Endothelial cell of umbilical vein (primary cell): ENCODE measurements at regions not wholly inside any gene's neighbourhood (a gene's known extent, or its start where the extent isn't known, plus 50 kb on each side); places are given as distances from the start of the nearest gene placed in this dataset.

Experiments used
- BruUV-seq: library from RNA; stranded (reverse); fragments of 400-500 nt; replicated peaks from 2 replicates; lab custom pipeline; 2021; lab: Mats Ljungman, UMichigan
- CTCF ChIA-PET: fragments of 300-600, 350-600 bp; sonication (Branson Sonifier 250); formaldehyde crosslinking; loops from one replicate; lab custom pipeline; 2021; ENCODE audit warnings: antibody characterized with exemption, inconsistent platforms; lab: Charles Lee
- POLR2A ChIA-PET: fragments of 300-600, 350-600 bp; sonication (Branson Sonifier 250); formaldehyde crosslinking; loops from one replicate; lab custom pipeline; 2021; ENCODE audit warnings: antibody characterized with exemption, inconsistent platforms; lab: Charles Lee
- DNase-seq: peaks from one replicate; pipeline ENCODE4 v3.0.0-alpha.2; 2011; ENCODE audit warnings: low read depth, low spot score
- FAIRE-seq: peaks from 2 replicates; lab custom pipeline; 2011; peaks lifted over from hg19 to GRCh38; lab: Jason Lieb, UNC
- H2AFZ ChIP-seq: 2 replicates; pipeline ENCODE4 v1.6.0; 2012; ENCODE audit warnings: low read depth, low read length, control low read depth, inconsistent platforms
- H3K27ac ChIP-seq: 2 replicates; pipeline ENCODE4 v1.5.1; 2011; ENCODE audit warnings: low read depth, mild to moderate bottlenecking, control low read depth, low read length, moderate library complexity; ENCODE audit not compliant: insufficient read depth
- H3K27me3 ChIP-seq, 2 experiments: 2 replicates each; pipeline versions ENCODE4 v1.6.0 to v1.6.1; 2011; ENCODE audit warnings: low read length in 2 of 2, mixed read lengths in 1 of 2; ENCODE audit not compliant: control insufficient read depth in 2 of 2, insufficient read depth in 2 of 2
- H3K36me3 ChIP-seq, 2 experiments: 2 replicates in 1 of 2; 3 replicates in 1 of 2; pipeline ENCODE4 v1.5.1; 2011; ENCODE audit warnings: low read length in 2 of 2, mild to moderate bottlenecking in 1 of 2, moderate library complexity in 1 of 2; ENCODE audit not compliant: control insufficient read depth in 2 of 2, insufficient read depth in 2 of 2; ENCODE audit errors: extremely low read depth in 1 of 2
- H3K4me1 ChIP-seq: 3 replicates; pipeline ENCODE4 v1.5.1; 2011; ENCODE audit warnings: mild to moderate bottlenecking, low read length; ENCODE audit not compliant: control insufficient read depth, insufficient read depth; ENCODE audit errors: extremely low read depth
- H3K4me2 ChIP-seq: 2 replicates; pipeline ENCODE4 v1.6.1; 2011; ENCODE audit warnings: low read length, control low read depth, mixed read lengths; ENCODE audit not compliant: insufficient read depth
- H3K4me3 ChIP-seq, 3 experiments: fragments of 200-600 bp in 1 of 3; sonication (generic), shearing (Covaris generic) in 1 of 3; replicated peaks in 1 of 3; 2 replicates each; pipeline ENCODE4 v1.5.1; 2011 to 2016; ENCODE audit warnings: control low read depth in 3 of 3, low read length in 3 of 3, mild to moderate bottlenecking in 2 of 3, inconsistent platforms in 1 of 3, low read depth in 1 of 3, moderate library complexity in 1 of 3; ENCODE audit not compliant: insufficient read depth in 1 of 3
- H3K79me2 ChIP-seq: 2 replicates; pipeline ENCODE4 v1.6.0; 2012; ENCODE audit warnings: low read length, inconsistent platforms; ENCODE audit not compliant: control insufficient read depth, insufficient read depth
- H3K9ac ChIP-seq: replicated peaks from 2 replicates; pipeline ENCODE3; 2011; ENCODE audit warnings: low read length, control low read depth; ENCODE audit not compliant: insufficient read depth; ENCODE audit errors: extremely low read depth
- H3K9me1 ChIP-seq: replicated peaks from 3 replicates; pipeline ENCODE4 v1.6.0; 2011; ENCODE audit warnings: mild to moderate bottlenecking, low read length; ENCODE audit not compliant: control insufficient read depth, insufficient read depth; ENCODE audit errors: extremely low read depth
- H3K9me3 ChIP-seq: replicated peaks from 2 replicates; pipeline ENCODE4 v1.5.1; 2012; ENCODE audit warnings: low read length, inconsistent platforms; ENCODE audit not compliant: control insufficient read depth, insufficient read depth
- H4K20me1 ChIP-seq: replicated peaks from 2 replicates; pipeline ENCODE3; 2011; ENCODE audit warnings: mild to moderate bottlenecking, low read length; ENCODE audit not compliant: control insufficient read depth, insufficient read depth; ENCODE audit errors: extremely low read depth
- EZH2 ChIP-seq: IDR thresholded peaks from 2 replicates; pipeline ENCODE4 v1.6.1; 2012; ENCODE audit warnings: borderline replicate concordance, low read depth, mild to moderate bottlenecking, moderate library complexity, low read length, inconsistent platforms; ENCODE audit not compliant: severe bottlenecking
- FOS ChIP-seq: IDR thresholded peaks from 2 replicates; pipeline ENCODE4 v1.6.1; 2011; ENCODE audit warnings: mild to moderate bottlenecking, low read length, moderate library complexity, borderline replicate concordance; ENCODE audit not compliant: insufficient read depth
- GATA2 ChIP-seq: IDR thresholded peaks from 2 replicates; pipeline ENCODE4 v1.7.0; 2011; ENCODE audit warnings: low read depth, mild to moderate bottlenecking, moderate library complexity, mixed read lengths, low read length; ENCODE audit not compliant: insufficient read length, insufficient read depth
- JUN ChIP-seq: IDR thresholded peaks from 2 replicates; pipeline ENCODE4 v1.6.1; 2011; ENCODE audit warnings: borderline replicate concordance, low read depth; ENCODE audit not compliant: insufficient read length, insufficient read depth
- MYC ChIP-seq: IDR thresholded peaks from one replicate; pipeline ENCODE4 v1.6.1; 2011; ENCODE audit warnings: mild to moderate bottlenecking, low read depth, low read length
- POLR2A ChIP-seq: IDR thresholded peaks from 2 replicates; pipeline ENCODE4 v1.6.1; 2012; ENCODE audit warnings: low read depth, mild to moderate bottlenecking, control low read depth, low read length
- POLR2AphosphoS5 ChIP-seq: IDR thresholded peaks from 2 replicates; pipeline ENCODE4 v1.6.1; 2012; ENCODE audit warnings: low read depth, mild to moderate bottlenecking, control low read depth, low read length, moderate library complexity; ENCODE audit not compliant: insufficient read depth
- dilution Hi-C: fragments of 300-500 bp; cut with MboI; formaldehyde crosslinking; loops from one replicate; pipeline ENCODE4 v1.15.0; 2019; ENCODE audit warnings: low sequenced_read_pairs; ENCODE audit not compliant: extremely low pct_ligation_motif_present
- intact Hi-C: fragments of 100-400 bp; cut with micrococcal nuclease; formaldehyde crosslinking; loops from one replicate; pipeline ENCODE4 v1.10.0; 2022
- TF ChIP-seq, protein P1 (sequence below), 2 donors: IDR thresholded peaks; 1 replicate in 1 of 2; 2 replicates in 1 of 2; pipeline ENCODE4 v1.5.1; 2011; ENCODE audit warnings: low read length in 2 of 2, mild to moderate bottlenecking in 2 of 2, moderate library complexity in 2 of 2, control low read depth in 1 of 2, inconsistent platforms in 1 of 2, low read depth in 1 of 2; ENCODE audit not compliant: insufficient read depth in 1 of 2; ENCODE audit errors: extremely low read depth in 1 of 2
- TF ChIP-seq, protein P2 (sequence below): IDR thresholded peaks from 2 replicates; pipeline ENCODE4 v1.6.1; 2011; ENCODE audit not compliant: insufficient read depth, insufficient read length

DNA sequence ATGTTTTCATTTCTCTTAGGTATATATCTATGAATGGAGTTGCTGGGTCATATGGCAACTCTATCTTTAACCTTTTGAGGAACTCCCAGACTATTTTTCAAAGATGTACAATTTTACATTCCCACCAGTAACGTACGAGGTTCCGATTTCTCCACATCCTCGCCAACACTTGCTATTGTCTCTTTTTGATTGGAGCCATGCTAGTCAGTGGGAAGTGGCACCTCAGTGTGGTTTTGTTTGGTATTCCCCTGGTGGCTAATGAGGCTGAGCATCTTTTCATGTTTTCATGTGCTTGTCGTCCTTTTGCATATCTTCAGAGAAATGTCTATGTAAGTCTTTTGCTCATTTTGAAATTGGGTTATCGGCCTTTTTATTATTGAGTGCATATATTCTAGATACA, 178.6 kb upstream of the EXOC2 start:
- no peaks in the 10 kb centered on the region for H3K36me3 ChIP-seq
- no peaks in the 10 kb centered on the region for H4K20me1 ChIP-seq
- no peaks in the 10 kb centered on the region for H3K79me2 ChIP-seq
- no peaks in the 10 kb centered on the region for H3K9me3 ChIP-seq
- no peak overlapping the region for H2AFZ ChIP-seq
- no peak overlapping the region for H3K9ac ChIP-seq
- no peak overlapping the region for H3K4me2 ChIP-seq
- H3K4me1 ChIP-seq: no peaks in the 10 kb centered on the region
- CTCF ChIA-PET: no interaction called here
- FAIRE-seq: no peak
- H3K27ac ChIP-seq: no peak overlapping the region
- DNase-seq: no peak
- no peaks in the 10 kb centered on the region for H3K27me3 ChIP-seq
- no peaks in the 10 kb centered on the region for H3K9me1 ChIP-seq
- no TSS peak for BruUV-seq
- TF ChIP-seq GATA2: no peak
- no peak for TF ChIP-seq EZH2
- TF ChIP-seq POLR2A: no peak
- TF ChIP-seq MYC: no peak
- TF ChIP-seq, protein P1, sequence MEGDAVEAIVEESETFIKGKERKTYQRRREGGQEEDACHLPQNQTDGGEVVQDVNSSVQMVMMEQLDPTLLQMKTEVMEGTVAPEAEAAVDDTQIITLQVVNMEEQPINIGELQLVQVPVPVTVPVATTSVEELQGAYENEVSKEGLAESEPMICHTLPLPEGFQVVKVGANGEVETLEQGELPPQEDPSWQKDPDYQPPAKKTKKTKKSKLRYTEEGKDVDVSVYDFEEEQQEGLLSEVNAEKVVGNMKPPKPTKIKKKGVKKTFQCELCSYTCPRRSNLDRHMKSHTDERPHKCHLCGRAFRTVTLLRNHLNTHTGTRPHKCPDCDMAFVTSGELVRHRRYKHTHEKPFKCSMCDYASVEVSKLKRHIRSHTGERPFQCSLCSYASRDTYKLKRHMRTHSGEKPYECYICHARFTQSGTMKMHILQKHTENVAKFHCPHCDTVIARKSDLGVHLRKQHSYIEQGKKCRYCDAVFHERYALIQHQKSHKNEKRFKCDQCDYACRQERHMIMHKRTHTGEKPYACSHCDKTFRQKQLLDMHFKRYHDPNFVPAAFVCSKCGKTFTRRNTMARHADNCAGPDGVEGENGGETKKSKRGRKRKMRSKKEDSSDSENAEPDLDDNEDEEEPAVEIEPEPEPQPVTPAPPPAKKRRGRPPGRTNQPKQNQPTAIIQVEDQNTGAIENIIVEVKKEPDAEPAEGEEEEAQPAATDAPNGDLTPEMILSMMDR (IDR thresholded peaks at IDR 0.05; ENCODE audit: extremely low read depth in 1 of 2, insufficient read depth in 1 of 2, low read depth in 1 of 2, low read length in 2 of 2): no peak
- TF ChIP-seq FOS: no peak
- TF ChIP-seq, protein P2, sequence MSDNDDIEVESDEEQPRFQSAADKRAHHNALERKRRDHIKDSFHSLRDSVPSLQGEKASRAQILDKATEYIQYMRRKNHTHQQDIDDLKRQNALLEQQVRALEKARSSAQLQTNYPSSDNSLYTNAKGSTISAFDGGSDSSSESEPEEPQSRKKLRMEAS: no peak
- no peak for TF ChIP-seq JUN
- TF ChIP-seq POLR2AphosphoS5: no peak
- POLR2A ChIA-PET: no interaction called here
- dilution Hi-C loops: no loop called here
- H3K4me3 ChIP-seq: no peak overlapping the region
- intact Hi-C loops: no loop called here
